HUES6 (cell line): ENCODE measurements at regions not wholly inside any gene's neighbourhood (a gene's known extent, or its start where the extent isn't known, plus 50 kb on each side); places are given as distances from the start of the nearest gene placed in this dataset.

Experiments
- H3K27ac ChIP-seq: 2 replicates; pipeline ENCODE4 v1.7.0; 2013; ENCODE audit warnings: low read depth, mild to moderate bottlenecking, low read length, inconsistent platforms
- H3K27me3 ChIP-seq: 2 replicates; pipeline ENCODE4 v1.6.1; 2013; ENCODE audit warnings: low read length; ENCODE audit not compliant: control insufficient read depth, insufficient read depth
- H3K36me3 ChIP-seq: 2 replicates; pipeline ENCODE4 v1.6.1; 2013; ENCODE audit warnings: low read length; ENCODE audit not compliant: control insufficient read depth, insufficient read depth
- H3K4me1 ChIP-seq: 2 replicates; pipeline ENCODE4 v1.6.1; 2013; ENCODE audit warnings: low read length; ENCODE audit not compliant: control insufficient read depth, insufficient read depth
- H3K4me3 ChIP-seq: 2 replicates; pipeline ENCODE4 v1.5.1; 2013; ENCODE audit warnings: low read depth, low read length
- H3K9ac ChIP-seq: one replicate; pipeline ENCODE4 v1.6.1; 2013; ENCODE audit warnings: mild to moderate bottlenecking, low read length
- H3K9me3 ChIP-seq: 2 replicates; pipeline ENCODE4 v1.6.1; 2013; ENCODE audit warnings: low read depth, low read length; ENCODE audit not compliant: control insufficient read depth, insufficient read depth

DNA sequence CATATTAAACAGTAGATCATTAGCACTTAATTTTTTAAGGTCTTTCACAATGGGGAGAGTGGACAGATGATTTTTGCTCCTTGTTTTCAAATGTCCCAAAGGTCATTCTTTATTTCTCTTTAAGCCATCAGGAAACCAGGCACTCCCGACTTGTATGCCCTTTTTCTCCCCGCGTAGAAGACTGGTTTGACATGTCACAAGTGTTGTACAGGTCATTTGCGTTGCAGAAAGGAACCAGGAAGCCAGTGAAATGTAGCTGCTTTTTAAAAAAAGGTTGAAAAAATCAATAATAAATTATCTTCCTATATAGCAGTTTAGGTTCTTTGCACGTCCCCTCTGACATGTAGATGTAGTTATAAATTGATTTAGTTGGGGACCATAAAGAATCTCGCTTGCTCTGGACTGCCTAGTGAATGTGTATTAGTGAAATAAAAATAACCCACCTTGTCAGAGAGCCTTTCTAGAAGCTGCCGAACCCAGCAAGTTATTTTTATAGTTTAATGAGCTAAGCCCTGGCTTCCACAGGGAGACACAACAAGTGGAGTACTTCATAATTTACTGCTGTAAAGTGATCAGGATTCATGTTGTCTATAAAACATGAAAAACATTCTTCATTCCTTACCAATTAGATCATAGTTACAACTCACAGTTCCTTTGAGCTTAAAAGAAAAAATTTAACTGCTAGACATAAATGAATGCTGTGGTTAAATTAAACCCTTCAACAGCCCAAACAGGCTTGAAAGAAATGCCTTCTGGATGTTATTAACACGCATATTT, 404.6 kb downstream of the CSNK1G3 start:
- Histone ChIP-seq H3K9ac (no peak overlapping the region), H3K4me1 (no peaks in the 10 kb centered on the region), H3K9me3 (peaks cover 10% of the 10 kb centered on the region), H3K27ac (no peak overlapping the region), H3K4me3 (no peak overlapping the region), H3K27me3 (no peaks in the 10 kb centered on the region), H3K36me3 (no peaks in the 10 kb centered on the region)

DNA sequence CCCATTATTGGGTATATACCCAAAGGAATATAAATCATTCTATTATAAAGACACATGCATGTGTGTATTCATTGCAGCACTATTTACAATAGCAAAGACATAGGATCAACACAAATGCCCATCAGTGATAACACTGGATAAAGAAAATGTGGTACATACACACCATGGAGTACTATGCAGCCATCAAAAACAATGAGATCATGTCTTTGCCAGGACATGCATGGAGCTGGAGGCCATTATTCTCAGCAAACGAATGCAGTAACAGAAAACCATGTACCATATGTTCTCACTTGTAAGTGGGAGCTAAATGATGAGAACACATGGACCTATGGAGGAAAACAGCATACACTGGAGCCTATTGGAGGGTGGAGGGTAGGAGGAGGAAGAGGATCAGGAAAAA, 402.4 kb downstream of the CSNK1G3 start:
- Histone ChIP-seq H3K27ac (no peak overlapping the region), H3K36me3 (no peaks in the 10 kb centered on the region)

DNA sequence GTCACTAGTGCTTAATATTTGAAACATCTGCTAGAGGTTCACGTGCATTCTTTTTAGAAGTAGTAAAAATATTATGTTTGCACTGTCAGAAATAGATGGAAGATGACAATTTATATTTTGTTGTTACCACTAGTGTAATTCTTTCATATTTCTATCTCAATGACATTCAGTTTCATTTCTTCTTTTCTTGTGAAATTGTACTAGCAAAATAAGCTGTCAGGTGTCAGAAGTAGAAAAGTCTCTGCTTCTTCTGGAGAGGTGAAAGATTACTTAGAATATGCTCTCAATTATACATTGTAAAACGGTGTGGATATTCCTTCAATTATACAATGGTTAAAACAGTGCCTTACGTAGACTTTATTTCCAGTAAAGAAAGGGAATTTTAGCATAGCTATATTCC, 395.4 kb downstream of the CSNK1G3 start:
- Histone ChIP-seq H3K9ac (no peak overlapping the region), H3K9me3 (no peaks in the 10 kb centered on the region), H3K4me3 (no peak overlapping the region), H3K27me3 (no peaks in the 10 kb centered on the region), H3K27ac (no peak overlapping the region), H3K36me3 (no peaks in the 10 kb centered on the region), H3K4me1 (no peaks in the 10 kb centered on the region)

More for the DNA sequence above, 402.4 kb downstream of the CSNK1G3 start:
- H3K9me3 ChIP-seq: peaks cover 10% of the 10 kb centered on the region
- no peak overlapping the region for H3K4me3 ChIP-seq
- no peaks in the 10 kb centered on the region for H3K4me1 ChIP-seq
- no peak overlapping the region for H3K9ac ChIP-seq
- no peaks in the 10 kb centered on the region for H3K27me3 ChIP-seq

DNA sequence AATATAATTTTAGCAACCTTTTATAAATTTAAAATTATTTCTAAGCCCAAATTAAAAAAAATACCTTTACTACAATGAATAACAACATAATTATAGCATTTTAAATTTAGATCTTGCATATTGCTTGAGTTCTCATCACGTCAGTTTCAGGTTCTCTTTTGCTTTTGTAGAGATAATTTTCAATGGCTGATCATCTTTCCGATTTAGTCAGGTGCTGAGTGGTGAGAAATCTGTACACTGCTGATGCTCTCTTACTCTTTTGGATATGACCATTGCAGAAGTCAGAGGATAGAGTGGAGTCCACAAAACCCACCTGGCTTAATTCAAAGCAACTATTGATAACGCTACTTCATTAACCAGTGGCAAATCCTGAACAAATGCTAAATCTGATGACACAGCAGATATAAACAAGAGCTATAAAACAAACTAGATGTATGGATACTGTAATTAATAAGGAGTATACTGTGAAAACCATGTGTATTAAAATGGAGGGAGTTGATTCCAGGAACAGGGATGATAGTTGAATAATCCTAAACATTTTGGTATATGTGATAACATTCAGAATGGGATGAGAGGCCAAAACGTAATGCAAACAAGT, 394.8 kb downstream of the CSNK1G3 start:
- Histone ChIP-seq H3K9me3 (no peaks in the 10 kb centered on the region), H3K9ac (no peak overlapping the region)

DNA sequence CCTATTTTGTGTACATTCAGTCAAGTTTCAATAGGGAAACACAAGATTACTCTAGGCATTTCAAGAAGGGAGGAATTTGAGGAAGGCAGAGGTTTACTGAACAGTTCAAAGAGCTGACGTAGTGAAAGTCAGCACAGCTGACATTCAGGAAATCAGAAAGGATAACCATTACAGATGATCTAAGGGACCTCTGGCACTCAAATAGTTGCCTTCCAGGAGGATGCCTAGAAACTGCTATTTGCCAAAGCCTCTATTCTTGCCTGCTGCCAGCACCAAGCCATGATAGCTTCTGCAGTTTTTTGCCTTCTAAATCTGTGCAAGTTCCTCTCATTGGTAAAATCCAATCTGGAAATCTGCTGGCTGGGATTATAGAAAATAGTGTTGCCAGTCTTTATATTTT, 373.1 kb downstream of the CSNK1G3 start:
- Histone ChIP-seq H3K9ac (no peak overlapping the region), H3K4me3 (no peak overlapping the region), H3K27me3 (no peaks in the 10 kb centered on the region), H3K4me1 (peaks cover 20% of the 10 kb centered on the region), H3K9me3 (peaks cover 4% of the 10 kb centered on the region; the same call in 1 of the 2 replicates), H3K36me3 (no peaks in the 10 kb centered on the region), H3K27ac (no peak overlapping the region)

More for the DNA sequence above, 394.8 kb downstream of the CSNK1G3 start:
- Histone ChIP-seq H3K4me3 (no peak overlapping the region), H3K36me3 (no peaks in the 10 kb centered on the region), H3K4me1 (no peaks in the 10 kb centered on the region), H3K27me3 (no peaks in the 10 kb centered on the region), H3K27ac (no peak overlapping the region)

DNA sequence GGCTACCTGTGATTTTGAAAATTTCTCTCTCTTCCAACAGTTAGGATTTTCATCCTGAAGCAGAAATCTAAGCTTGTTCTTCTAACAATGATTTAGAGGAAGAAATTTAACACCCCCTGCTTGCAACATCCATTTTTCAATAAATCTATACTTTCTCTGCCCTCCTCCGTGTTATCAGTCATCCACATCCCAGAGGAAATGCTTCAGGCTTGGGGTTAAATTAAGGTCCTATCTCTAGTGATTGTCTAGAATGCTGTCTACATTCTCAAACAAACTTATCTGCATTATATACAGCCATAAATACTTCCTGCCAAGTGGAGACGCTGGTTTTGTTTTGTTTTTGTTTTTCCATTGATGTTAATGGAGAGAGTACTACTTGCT, 371.0 kb downstream of the CSNK1G3 start:
- Histone ChIP-seq H3K36me3 (no peaks in the 10 kb centered on the region), H3K9ac (no peak overlapping the region), H3K9me3 (peaks cover 4% of the 10 kb centered on the region; the same call in 1 of the 2 replicates), H3K27me3 (no peaks in the 10 kb centered on the region), H3K27ac (no peak overlapping the region), H3K4me1 (peaks cover 34% of the 10 kb centered on the region), H3K4me3 (no peak overlapping the region)

DNA sequence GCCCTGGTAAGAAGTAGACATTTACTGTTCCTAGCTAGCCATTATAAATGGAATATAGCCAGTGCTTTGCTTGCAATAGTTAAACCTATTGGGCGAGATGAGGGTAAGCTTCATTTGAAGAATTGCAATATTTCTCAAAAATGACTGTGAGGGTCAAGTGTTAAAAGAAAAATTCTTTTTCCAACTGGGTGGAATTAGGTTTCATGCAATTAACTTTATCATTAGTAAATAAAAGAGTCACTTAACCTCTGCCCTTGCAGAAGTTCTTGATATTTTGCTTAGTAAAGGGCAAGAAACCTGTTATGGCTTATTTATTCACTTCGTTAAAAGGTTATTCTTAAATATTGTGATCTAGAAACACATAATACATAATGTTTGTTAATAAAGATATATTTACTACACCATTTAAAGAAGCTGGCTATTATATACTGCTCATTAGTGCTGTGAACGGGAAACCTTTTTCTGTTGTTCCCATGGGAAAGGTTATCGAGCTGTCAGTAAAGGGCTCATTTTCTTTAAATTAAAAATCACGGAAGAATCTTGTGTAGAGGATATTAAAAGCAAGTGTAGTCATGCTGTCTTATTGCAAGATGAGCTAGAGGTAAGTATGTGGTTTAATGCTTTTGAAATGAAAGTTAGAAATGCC, 370.5 kb downstream of the CSNK1G3 start:
- Histone ChIP-seq H3K27ac (no peak overlapping the region), H3K36me3 (no peaks in the 10 kb centered on the region), H3K4me1 (peaks cover 34% of the 10 kb centered on the region), H3K9ac (no peak overlapping the region), H3K27me3 (no peaks in the 10 kb centered on the region), H3K4me3 (no peak overlapping the region), H3K9me3 (0 out of 2 replicates have a peak, but pooled peaks cover 4% of the 10 kb centered on the region)

DNA sequence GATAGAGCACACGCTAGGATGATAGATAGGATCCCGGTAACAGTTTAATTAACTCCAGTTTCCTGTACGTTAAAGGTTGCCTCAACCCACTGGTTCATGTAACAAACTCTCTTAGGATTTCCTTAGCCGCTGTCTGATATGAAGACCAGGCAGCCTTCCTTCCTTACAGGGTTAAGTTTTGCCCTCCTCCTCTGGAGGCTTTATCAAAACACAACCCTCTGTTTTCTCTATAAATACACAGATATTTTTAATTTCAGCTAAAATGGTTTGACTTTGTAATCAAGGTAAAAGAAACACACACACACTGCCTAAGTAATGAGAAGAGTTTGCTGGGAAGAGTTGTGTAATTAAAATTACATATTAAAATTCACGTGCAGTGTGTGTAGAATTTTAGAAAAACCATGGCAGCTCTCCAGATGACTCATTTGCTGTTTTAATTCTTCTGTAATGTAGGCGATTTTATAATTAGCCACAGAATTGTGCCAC, 369.8 kb downstream of the CSNK1G3 start:
- H3K4me1 ChIP-seq: peaks cover 38% of the 10 kb centered on the region
- 0 out of 2 replicates have a peak, but pooled peaks cover 4% of the 10 kb centered on the region for H3K9me3 ChIP-seq
- no peak overlapping the region for H3K9ac ChIP-seq
- H3K27me3 ChIP-seq: no peaks in the 10 kb centered on the region
- no peaks in the 10 kb centered on the region for H3K36me3 ChIP-seq
- H3K4me3 ChIP-seq: no peak overlapping the region
- H3K27ac ChIP-seq: no peak overlapping the region

DNA sequence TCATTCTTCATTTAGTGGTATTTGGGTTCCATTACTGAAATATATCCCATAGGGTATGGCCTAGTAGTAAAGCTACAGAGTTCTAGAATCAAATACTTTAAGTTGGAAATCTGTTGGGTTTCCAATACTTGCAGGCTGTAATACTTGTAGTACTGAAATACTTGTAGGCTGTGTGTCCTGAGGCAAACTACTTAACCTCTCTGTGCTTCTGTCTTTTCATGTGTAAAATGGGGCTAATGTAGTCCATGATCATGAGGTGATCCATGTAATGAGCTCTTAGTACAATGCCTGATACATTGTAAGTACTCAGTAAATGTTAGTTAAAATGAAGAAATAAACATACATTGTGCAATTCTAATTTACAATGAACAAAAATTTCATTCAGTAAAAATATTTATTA, 368.9 kb downstream of the CSNK1G3 start:
- Histone ChIP-seq H3K4me1 (peaks cover 47% of the 10 kb centered on the region), H3K36me3 (no peaks in the 10 kb centered on the region), H3K9ac (no peak overlapping the region), H3K9me3 (no peaks in the 10 kb centered on the region), H3K27me3 (no peaks in the 10 kb centered on the region), H3K27ac (no peak overlapping the region), H3K4me3 (no peak overlapping the region)

DNA sequence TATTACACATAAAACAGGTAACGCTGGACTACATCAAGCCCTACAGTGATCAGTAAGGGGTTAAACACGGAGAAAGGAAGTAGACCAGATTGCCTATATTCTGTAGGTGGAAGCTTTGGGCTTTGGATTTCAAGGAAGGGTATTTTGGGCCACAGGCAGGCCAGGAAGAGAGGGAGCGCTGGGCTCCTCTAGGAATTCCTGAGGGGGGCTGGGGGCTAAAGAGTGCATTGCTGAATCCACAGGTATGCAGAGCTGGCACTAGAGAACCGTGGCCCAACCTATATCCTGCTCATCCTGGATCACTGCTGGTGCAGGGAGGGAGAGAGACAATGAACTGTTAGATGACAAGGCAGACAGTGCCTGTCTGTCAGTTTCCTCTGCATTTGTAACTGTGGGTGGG, 367.1 kb downstream of the CSNK1G3 start:
- no peak overlapping the region for H3K9ac ChIP-seq
- H3K27me3 ChIP-seq: no peaks in the 10 kb centered on the region
- no peaks in the 10 kb centered on the region for H3K36me3 ChIP-seq
- peaks cover 65% of the 10 kb centered on the region for H3K4me1 ChIP-seq
- no peak overlapping the region for H3K4me3 ChIP-seq
- H3K9me3 ChIP-seq: no peaks in the 10 kb centered on the region
- peak overlapping the region; percentile 51; the same call in 1 of the 2 replicates for H3K27ac ChIP-seq

DNA sequence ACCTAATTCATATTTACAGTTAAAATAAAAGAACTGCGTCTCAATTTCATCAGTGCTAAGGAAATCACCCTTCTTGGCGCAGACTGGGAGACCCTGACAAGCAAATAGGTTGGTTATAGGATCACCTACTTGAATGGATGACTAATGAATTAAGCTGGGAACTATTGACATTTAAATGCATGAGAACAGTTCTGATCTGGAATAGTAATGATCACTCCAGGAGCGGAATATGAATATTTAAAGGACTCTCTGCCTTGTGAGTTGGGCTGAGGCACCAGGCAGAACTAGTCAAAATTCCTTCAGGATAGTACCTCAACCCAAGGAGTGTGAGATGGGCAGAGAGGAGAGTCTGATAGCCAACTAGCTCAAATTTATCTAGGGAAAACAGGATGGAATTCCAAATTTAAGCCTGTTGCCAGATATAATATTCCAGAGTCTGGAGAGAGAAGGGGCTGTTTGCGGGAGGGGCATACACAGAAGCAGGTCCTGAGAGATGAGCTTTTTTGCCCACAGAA, 364.4 kb downstream of the CSNK1G3 start:
- Histone ChIP-seq H3K4me1 (peaks cover 63% of the 10 kb centered on the region), H3K4me3 (peak overlapping the region; percentile 42), H3K9ac (peak overlapping the region; percentile 81), H3K9me3 (no peaks in the 10 kb centered on the region), H3K36me3 (no peaks in the 10 kb centered on the region), H3K27ac (peak overlapping the region; percentile 94), H3K27me3 (no peaks in the 10 kb centered on the region)
